ENCODE measurements at regions not wholly inside any gene's neighbourhood (a gene's known extent, or its start where the extent isn't known, plus 50 kb on each side); places are given as distances from the start of the nearest gene placed in this dataset.

DNA sequence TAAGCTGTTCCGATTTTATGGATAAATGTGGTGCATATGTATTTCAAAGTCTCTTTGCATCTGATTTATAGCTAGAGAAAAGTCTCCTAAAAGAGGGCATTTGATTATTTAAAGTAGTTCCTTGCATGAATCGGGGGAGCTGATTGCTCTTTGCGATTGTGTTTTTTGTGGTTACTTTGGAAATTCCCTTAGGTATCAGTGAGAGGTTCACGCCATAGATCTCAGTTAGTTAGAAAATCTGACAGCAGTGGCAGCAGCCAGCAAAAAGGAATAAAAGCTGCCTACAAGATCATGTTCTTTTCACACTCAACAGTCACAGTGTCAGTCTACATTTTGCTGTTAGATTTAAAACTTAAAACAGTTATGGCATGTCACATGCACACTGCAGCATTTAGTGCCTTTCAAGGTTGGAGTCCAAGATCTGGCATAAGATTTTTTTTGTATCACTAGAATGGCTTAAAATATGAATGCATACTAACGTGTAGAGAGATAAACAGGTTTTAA lies 436.5 kb upstream of the PCDH20 start:
- DNase-seq, result no peak

- no peak for DNase-seq
These were observed 435.1 kb upstream of the PCDH20 start for GRCh38 chr13:61850794-61851193.

DNA sequence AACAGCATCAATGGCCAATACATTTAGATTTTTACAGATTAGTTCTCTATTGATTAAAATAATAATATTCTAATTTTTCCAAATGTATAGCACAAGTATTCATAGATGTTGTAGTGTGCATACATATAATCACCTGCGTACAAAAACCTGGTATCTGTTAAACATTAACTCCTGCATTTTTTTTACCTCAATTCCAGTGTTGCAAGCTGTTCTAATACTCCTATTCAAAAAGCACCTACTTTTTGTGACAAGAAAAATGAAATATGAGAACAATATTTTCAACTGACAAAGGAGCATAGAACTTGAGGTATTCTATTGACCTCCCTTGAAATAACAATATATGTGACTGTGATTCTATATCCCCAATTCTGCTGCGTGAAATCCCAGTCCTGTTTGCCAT lies 422.9 kb upstream of the PCDH20 start:
- DNase-seq, result no peak

DNA sequence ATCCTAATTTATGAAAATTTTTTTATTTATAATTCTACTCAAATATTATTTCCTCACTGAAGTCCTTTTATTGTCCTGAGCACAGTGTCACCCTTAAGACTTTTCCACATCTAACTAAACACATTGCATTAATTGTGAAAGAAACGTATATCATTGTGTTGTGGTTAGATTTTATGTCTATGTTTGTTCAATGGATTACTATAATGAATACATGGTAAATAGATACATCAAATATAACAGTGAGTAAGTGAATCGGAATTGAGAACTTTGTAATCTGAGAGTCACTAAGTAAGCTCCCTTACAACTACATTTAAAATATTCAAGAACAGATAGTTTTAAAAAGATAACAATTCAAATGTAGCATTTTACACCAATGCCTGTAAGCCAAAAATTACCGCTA lies 417.6 kb upstream of the PCDH20 start:
- DNase-seq, result no peak

GRCh38 chr13:61831026-61831425 lies 415.4 kb upstream of the PCDH20 start:
- no peak for DNase-seq

DNA sequence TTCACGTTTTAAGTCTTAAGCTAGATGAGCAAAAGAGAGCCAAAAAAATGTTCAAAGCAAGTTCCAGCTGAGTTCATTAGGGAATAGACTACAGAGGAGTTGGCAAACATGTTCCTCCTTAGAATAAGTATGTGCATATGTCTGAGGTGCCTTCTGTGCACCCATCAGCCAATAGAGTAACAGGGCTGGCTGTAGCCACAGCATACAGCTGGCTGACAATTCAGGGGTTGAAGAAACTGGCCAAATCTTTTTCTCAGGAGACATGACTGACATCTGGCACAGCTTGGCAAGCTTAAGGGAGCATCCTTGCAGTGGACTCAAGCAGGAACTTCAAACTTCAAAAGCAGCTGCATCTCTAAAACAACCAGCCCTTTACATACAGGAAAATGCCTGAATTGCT lies 414.8 kb upstream of the PCDH20 start:
- no peak for DNase-seq

DNA sequence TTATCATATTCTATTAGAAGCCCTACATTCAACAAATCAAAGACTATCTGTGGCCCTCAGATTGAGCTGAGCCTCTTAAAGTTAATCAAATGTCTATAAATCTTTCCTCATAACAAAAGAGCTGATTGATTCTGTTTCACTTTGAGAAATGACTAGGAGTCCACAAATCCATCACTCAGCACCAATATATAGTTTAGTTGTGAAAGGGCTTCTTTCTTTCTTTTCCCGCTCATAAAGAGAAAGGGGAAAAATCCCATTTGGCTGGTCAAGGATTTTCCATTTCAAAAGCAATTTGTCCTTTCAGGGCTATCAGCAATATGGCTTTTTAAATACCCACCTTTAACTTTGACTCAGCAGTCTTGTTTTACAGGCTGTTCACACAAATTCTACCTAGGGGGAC lies 408.5 kb upstream of the PCDH20 start:
- DNase-seq, result no peak

GRCh38 chr13:61812286-61812685 lies 396.6 kb upstream of the PCDH20 start:
- DNase-seq, result no peak

- DNase-seq, result no peak
These were observed 394.4 kb upstream of the PCDH20 start for GRCh38 chr13:61810065-61810464.

DNA sequence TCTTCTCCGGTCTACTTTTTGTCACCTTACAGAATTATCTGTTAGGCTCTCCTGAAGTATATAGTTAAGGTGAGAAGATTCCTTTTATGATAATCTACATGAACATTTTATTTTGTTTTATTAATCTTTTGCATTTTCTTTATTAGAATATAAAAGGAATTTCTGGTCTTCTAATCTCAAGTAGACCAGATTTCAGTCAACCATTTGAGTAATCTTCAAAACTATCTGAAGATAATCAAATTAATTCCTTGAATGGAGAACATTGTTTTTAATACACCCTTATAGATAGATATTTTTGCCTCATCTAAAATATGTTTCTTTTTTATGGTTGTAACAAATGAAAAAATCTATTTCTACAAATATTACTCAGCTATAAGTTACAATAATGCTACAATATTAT lies 381.7 kb upstream of the PCDH20 start:
- no peak for DNase-seq

DNA sequence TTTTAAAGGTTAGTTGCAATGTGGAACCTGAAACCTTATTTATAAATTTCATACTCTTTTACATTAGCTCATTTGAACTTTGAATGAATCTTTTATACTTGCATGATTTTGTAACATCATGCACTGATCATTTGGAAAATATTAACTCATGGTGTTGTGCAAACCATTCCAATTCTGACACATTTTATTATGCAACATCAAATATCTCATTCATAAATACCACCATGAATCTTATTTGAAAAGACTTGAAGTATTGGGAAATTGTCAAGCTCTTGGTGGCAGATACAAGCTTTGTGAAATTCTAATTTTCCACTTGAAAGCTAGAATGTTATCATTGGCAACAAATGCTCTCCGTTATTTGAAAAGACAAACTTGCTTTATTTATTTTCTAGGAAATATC lies 379.9 kb upstream of the PCDH20 start:
- no peak for DNase-seq

GRCh38 chr13:61779456-61779855 lies 363.8 kb upstream of the PCDH20 start:
- no peak for DNase-seq

GRCh38 chr13:61778531-61778930 lies 362.9 kb upstream of the PCDH20 start:
- DNase-seq, result no peak

GRCh38 chr13:61777899-61778298 lies 362.2 kb upstream of the PCDH20 start:
- no peak for DNase-seq

GRCh38 chr13:61777271-61777670 lies 361.6 kb upstream of the PCDH20 start:
- no peak for DNase-seq

DNA sequence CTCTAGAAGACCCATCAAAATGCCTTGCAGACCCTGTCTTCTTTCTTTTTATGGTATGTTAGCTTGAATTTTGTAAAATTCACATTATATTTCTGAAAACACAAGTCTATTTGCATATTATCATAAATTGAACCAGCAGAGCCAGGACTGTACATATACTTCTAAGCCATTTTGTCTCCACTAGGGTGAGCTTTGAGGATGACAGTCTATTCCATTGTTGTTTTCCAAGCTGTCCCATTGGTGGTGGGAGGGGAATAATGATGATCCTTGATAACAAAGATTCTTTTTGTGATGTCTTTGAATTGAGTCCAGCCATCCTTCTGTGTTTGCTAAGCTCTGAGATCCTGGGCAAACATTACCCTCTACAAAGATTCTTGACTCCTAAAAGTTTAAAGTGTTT lies 359.3 kb upstream of the PCDH20 start:
- no peak for DNase-seq

DNA sequence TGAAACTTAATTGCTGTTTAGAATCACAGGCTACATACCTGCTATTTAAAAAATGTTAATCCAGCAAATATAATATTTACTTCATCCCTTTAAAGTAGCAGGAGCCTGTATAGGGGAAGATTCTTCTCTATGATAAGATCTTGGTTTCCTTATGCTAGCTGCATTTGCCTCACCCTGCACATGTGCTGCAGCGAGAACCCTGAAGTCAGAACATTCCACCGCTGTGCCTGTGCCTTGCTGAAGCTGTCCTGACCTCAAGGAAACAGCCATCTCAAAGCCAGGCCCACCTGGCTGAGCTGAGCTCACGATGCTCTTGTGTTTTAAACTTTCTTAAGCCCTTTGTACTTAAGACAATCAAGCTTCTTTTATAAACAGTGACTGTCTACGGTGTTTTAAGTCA lies 355.0 kb upstream of the PCDH20 start:
- DNase-seq, result no peak

DNA sequence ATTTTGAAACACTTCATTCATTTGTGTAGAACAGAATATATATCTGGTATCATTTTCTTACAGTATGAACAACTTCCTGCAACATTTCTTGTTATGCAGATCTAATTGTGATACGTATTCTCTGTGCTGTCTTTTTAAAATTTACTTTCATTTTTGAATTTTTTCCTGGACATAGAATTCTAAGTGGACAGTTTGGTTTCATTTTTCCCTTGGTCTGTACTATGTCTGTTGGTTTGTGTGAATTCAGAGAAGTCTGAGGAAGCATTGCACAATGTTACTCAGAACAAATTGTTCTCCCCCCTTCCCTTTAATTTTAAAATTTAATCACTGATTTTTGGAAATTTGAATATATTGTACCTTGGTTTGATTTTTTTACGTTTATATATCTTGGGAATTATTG lies 352.5 kb upstream of the PCDH20 start:
- no peak for DNase-seq

GRCh38 chr13:61766667-61767058 lies 351.0 kb upstream of the PCDH20 start:
- DNase-seq, result no peak

DNA sequence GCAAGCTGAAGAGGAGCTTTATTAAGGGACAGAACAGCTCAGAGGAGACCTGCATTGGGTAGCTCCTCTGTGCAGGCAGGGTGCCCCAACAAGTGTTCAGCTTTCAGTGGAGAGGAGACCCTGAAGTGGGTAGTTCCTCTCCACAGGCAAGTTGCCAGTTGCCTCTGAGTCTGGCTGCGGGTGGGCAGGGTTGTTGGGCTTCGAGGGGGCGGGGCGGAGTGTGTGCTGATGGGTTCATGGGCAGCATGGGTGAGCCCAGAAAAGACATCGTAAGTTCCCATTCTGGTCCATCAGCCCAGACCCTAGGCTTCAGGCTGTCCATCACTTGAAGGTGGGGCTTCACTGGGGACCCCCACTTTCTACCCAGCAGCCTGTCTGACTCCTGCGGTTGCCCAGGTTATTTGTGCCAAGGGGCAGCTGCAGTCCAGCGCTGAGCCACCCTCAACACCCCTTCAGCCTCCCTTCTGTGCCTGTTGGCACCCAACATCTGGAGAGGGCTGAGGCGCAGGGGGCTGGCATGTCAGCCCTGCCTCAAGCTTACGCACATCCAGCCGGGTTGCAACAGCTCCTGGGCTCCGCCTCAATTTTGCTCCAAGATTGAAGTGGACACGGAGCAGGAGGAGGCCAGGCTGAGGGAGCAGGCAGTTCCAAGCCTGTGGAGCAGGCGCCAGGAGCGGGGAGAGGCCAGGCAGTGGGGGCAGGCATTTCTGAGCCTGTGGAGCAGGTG lies 350.5 kb upstream of the PCDH20 start:
- DNase-seq, result no peak

- DNase-seq, result no peak
These were observed 349.6 kb upstream of the PCDH20 start for GRCh38 chr13:61765181-61765742.

- no peak for DNase-seq
These were observed 346.0 kb upstream of the PCDH20 start for GRCh38 chr13:61761690-61762089.

- no peak for DNase-seq
These were observed 344.5 kb upstream of the PCDH20 start for GRCh38 chr13:61760102-61760501.

DNA sequence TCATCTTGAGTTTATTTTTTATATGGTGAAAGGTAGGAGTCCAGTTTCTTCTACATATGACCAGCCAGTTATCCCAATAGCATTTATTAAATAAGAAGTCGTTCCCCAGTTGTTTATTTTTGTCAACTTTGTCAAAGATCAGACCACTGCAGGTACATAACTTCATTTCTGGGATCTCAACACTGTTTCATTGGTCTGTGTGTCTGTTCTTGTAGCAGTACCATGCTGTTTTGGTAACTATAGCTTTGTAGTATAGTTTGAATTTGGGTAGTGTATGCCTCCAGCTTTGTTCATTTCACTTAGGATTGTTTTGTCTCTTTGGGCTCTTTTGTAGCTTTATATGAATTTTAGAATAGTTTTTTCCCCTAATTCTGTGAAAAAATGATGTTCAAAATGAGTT lies 340.4 kb upstream of the PCDH20 start:
- no peak for DNase-seq

- no peak for DNase-seq
These were observed 335.4 kb upstream of the PCDH20 start for GRCh38 chr13:61751039-61751438.

All from CD4-positive, alpha-beta T cell treated with Interleukin-12 subunit alpha and Interleukin-12 subunit beta, for 1 hour (primary cell).